ENCODE measurements at regions not wholly inside any gene's neighbourhood (a gene's known extent, or its start where the extent isn't known, plus 50 kb on each side); places are given as distances from the start of the nearest gene placed in this dataset.

DNA sequence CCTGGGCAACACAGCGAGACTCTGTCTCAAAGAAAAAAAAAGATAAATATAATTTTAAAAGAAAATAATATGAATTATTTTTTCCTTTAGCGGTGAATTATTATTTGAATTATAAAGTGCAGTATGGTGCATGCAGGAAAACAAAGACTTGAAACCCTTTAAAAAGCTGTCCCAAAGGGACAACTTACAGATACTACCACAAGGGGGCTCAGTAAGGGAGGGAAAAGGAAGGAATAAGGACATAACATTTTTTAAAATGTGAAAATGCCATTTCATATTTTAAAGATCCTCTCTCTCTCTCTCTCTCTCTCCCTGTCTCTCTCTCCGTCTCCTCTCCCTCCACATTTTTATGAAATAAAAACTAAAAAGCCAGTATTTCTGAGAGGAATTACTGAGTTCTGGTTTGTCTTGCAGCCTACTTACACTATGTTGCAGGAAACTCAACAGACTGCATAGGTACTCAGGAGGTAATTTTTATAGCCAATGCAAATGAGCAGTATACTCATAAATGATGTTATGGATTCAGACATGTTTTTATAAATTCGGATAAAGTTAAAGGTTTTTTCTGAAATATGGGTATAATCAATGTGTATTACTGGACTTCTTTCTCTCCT is 455.0 kb upstream of the GJE1 start:
- DNase-seq, result no peak

DNA sequence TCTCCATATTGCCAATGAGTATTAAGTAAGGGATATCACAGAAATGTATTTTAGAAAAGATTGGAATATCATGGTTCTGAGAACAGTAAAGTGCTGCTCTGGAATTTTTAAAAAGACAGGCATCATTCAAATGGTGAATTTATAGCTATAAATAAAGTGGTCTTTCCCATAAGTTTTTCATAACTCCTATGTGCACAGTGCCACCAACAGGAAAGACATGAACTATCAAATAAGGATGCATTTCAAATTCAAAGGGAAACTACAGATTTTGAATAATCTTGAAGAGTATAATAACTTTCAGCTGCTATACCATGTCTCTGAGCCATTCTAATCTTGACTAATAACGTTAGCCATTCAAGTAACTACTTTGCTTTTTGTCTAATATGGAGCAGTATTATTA is 456.8 kb upstream of the GJE1 start:
- DNase-seq, result no peak

DNA sequence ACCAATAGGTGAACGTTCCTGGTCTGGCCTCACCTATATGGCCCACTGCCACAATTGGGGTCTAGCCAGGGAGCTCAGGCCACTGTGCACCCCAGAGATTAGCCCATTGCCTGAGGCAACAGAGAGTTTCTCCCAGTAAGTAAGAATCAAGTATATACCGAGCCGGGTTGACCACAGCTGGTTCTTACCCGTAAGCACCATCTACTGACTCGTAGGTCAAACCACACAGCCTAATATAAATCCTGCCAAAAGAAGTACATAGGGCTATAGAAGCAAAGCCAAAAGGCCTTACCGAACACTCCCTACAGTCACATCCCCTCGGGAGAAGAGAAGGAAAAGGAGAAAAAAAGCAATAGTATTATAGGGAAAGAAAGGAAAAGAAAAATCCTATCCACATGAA is 463.6 kb upstream of the GJE1 start:
- no peak for DNase-seq

DNA sequence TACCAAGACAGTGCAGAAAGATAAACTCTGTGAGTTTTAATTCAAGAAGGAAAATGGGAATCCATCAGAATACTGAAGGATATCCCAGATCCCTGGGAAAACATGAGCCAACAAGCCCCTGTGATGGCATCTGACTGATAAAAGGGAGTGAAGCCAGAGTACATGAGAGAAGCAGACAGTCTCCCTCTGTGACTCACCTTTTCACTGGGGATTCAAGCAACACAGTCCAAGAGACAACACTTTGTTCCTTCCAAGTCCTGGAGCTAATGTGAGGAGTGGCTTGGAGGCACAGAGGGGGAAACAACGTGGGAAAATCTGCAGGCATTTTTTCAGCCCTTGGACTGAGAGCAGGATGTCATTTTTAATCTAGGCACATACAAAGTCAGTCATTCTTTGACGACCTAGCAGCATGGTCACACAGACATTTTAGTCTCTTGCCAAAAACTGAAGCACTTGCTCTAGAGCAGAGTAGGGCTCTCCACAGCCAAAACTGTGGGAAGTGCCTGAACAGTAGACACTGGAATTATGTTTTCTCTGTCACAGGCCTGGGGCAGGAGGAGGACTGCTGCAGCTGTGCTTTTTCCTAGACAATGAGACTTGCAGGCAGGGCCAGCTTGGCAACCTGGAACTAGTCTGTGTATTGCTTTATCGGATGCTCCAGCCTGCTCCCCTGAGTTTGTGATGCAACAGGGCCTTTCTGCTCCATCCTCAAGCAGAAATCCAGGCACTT is 465.0 kb upstream of the GJE1 start:
- no peak for DNase-seq

DNA sequence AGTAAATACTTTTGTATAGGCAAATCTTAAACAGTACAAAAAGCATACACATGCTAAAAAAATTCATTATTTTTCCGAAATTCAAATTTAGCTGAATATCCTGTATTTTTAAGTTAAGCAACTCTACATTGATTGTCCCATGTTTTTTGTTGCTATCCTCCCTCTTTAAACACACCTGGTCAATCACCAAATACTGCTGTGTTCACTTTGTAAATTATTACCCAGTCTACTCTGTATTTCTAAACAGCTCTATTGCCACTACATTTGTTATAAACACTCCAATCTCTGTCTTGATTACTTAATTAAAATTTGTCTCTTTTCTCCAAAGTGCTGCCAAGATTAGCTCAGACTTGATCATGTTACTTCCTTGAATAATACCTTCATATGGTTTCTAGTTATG is 466.5 kb upstream of the GJE1 start:
- no peak for DNase-seq

DNA sequence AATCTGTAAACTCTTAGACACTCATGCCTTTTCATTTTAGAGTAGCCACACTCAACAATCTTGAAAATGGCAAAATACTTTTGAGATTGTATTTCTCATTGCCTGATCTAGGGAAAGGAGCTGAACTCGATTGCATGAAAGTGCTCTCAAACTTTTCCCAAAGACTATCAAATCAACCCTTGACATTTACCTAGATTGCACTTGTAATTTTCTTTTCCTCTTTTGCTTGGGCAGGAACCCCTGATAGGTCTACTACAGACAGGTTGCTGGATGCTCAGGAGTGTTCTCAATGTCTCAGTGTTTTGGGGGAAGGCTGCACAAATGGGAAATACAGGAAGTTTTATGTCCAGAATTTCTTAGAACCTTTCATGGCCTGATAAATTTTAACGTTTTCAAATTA is 468.0 kb upstream of the GJE1 start:
- DNase-seq, result no peak

DNA sequence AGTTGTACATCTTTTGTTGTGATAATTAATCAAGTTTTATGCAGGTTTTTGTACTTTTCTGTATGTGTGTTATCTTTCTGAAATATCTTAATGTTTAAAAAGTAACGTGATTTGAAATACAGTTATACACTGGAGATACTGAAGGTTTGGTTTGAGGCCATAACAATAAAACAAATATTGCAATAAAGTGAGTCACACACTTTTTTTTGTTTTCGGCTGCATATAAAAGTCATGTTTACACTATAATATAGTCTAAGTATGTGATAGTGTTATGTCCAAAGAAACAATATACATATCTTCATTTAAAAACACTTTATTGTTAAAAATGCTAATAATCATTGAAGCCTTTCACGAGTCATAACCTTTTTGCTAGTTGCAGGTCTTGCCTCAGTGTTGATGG is 473.1 kb upstream of the GJE1 start:
- DNase-seq, result no peak

DNA sequence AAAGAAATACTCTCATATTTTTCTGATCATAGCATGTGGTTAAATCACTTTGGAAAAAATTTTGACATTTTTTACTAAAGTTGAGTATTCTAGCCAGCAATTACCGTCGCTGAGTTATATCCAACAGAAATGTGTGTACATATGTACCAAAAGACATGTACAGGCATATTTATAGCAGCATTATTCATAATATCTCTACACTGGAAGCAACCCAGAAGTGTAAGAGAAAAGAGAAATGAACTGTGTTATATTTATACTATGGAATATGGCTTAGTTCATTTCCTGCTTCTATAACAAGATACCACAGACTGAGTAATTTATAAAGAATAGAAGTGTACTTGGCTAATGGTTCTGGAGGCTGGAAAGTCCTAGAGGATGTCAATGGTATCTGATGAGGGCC is 474.0 kb upstream of the GJE1 start:
- no peak for DNase-seq

DNA sequence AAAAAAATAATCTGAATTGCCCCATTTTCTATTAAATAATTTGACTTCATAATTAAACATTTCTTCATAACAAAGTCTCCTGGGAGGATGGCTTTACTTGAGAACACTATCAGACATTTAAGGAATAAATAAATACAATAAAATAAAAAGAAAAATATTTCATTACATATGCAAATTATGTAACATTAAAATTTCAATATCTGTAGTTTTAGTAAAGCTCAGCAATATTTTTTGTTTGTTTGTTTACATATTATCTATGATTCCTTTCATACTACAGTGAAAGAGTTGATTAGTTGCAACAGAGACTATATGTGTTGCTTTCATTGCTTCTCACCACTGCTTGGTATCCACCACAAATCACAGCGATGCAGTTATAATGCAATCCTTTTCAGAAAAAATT is 474.9 kb upstream of the GJE1 start:
- DNase-seq, result no peak

DNA sequence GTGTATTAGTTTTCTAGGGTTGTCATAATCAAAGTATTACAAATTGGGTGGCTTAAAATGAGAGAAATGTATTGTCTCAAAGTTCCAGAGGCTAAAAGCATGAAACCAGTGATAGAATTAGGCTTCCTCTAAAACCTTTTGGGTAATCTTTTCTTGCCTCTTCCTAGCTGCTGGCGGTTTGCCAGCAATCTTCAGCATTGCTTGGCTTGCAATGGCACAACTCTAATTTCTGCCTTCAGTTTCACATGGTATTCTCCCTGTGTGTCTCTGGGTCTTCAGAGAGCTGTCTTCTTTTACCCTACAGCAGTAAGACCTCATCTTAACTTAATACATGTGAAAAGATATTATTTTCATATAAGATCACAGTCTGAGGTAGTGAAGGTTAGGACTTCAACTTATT is 479.1 kb upstream of the GJE1 start:
- no peak for DNase-seq

DNA sequence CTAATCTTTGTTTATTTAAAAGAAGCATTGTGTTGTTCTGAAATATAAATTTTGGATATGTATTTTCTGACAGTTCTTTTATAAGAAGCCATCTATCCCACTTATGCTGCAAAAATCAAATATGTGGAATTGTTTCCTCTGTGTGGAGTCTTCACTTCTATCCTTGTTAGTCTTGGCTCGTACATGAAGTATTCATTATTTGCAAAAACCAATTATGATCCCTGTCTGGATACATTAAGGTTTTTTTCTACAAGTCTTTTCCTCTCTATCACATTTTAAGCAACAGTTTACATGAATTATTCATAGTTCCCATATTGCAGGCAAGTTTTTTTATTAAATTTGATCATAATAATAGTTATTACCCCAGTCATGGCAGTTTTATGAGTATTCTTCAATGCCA is 490.8 kb upstream of the GJE1 start:
- DNase-seq, result no peak

DNA sequence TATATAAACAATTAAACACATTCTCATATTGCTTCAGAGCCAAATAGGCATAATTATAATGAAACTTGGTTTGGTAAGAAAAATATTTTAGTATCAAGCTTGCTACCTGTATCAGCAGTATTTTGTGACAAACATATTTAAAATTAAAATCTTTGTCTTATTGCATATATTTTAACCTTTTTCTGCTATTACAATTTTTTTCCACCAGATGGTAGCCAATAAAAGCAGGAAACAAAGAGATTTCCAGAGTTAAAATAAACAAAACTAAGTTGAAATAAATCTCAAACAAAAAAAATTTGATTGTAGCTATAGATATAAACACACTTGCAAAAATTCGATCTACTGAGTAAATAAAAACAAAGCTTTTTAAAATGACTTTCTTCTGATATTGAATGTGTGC is 491.3 kb upstream of the GJE1 start:
- no peak for DNase-seq

DNA sequence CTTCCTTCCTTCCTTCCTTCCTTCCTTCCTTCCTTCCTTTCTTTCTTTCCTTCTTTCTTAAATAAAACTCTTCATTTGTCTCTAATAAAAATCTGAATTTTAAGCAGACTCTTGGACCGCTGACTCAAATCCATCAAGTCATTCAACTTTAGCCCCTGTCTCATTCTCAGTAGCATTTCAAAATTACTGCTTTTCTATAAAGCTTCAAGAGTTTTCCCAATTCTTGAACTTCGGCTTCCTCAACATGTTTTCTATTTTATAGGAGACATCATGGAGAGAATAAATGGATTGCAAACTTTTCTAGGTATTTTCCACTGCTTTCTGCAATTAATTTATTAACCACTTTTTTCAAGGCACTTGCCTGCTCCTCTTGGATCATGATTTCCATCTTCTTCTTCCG is 497.1 kb upstream of the GJE1 start:
- DNase-seq, result no peak

DNA sequence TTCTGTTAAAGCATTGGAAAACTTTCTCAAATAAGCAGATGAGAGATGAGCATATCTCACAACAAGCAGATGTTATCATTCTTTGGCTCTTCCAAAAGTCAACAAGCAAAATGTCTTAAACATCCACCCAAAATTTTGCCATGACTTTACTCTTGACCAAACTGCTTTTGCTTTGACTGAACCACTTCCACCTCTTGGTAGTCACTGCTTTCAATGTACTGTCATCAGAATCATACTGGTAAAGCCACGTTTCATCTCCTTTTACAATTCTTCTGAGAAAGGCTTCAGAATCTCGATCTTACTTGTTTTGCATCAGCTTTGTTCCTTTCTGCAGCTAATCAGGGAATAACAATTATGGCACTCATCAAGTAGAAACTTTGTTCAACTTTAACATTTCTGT is 498.5 kb upstream of the GJE1 start:
- DNase-seq, result no peak

DNA sequence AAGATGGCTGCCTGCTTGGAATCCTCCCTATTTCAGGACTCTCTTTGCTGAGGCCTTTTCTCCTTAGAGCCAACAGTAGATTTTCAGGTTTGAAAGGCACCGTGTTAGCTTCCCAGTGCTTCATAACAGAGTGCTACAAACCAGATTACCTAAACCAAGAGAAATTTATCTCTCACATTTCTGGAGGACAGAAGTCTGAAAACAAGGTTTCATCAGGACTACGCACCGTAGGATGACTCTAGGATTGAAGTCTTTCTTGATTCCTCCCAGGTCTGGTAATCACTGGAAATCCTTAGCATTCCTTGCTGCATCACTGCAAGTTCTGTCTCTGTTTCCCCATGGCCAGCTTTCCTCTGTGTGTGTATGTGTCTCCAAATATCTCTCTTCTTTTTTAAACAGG is 508.4 kb upstream of the GJE1 start:
- DNase-seq, result no peak

DNA sequence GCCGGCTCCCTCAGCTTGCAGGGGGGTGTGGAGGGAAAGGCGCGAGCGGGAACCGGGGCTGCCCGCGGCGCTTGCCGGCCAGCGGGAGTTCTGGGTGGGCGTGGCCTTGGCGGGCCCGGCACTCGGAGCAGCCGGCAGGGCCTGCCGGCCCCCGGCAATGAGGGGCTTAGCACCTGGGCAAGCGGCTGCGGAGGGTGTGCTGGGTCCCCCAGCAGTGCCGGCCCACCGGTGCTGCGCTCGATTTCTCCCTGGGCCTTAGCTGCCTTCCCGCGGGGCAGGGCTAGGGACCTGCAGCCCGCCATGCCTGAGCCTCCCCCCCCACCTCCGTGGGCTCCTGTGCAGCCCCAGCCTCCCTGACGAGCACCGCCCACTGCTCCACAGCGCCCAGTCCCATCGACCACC is 514.5 kb upstream of the GJE1 start:
- DNase-seq, result no peak

DNA sequence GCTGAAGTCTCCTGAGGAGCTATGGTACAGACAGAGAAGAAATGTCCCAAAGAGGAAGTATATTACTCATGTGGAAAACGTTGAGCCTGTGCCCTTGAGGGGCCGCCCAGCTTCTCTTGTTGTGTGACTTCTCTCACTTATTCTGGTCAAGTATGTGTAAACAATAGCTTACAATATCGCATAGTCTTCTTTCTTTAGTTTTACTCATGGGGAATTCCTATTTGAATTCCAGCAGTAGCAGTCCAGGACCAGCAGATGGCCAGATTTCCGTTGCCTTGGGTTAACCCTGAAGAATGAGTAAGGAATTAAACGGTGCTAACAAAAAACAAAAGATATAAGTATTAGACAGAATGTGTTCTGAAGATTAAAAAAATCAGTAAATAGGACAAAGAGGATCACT is 522.0 kb upstream of the GJE1 start:
- DNase-seq, result no peak

DNA sequence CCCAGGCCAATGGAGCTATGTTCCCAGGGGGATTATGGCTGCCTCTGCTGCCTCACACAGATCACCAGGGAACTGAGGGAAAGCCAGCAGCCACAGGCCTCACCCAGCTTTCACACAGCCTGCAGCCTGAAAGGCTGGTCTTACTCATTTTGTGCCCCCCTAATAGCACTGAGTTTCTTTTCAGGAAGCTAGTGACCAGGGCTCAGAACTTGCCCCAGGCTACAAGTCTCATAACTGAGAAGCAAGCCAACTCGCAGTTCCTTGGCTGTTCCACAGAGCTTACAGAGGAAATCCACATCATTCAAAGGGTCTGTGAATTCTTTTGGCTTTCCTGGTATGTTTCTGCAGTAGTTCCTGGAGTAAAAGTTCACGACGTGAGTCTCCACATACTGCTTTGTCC is 524.8 kb upstream of the GJE1 start:
- DNase-seq, result no peak

DNA sequence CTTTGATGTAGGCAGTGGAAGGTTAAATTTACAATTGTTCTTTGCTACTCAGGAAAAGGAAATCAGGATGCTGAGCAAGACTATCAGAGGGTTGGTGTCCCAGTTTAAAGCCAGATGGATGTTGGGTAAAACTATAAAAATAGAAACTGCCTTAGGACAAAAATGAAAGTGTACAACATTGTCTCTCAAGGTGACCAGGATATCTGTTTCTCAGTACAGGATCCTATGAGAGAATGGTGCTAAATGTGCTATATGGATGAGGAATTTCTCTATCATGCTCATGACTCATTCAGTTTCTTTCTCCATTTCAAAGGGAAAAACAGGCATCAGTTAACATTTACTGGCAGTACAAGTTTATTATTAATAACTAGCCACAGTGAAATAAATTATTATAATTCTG is 534.2 kb upstream of the GJE1 start:
- DNase-seq, result no peak

DNA sequence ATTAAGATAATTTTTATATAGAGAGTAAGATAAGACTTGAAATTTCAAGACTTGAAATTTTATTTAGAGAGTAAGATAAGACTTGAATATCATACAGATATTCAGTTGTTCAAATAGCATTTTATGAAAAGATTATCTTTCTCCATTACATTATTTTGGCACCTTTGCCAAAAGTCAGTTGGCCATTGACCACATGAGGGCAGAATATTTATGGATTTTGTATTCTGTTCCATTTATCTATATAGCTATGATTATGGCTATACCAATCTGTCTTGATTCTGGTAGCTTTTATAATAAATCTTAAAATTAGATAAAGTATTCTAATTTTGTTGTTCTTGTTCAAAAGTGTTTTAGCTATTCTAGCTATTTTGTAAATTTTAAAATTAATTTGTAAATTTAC is 537.9 kb upstream of the GJE1 start:
- DNase-seq, result no peak

DNA sequence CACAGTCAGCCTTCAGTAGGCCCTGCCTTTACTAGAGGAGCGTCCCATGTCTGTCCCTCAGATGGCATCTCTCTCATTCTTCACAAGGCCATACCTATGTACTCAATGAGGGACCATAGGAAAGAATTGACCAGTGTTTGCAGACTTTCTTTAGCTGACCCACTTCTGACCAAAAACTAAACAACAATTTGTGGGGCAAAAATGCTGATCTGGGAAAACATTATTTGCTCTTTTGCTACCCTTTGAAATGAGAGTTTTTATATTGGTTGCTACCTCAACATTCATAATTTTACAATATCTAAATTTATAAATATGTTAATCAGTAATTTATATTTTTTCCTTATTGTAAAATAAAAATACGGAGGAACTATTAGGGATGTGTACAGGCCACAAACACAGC is 539.4 kb upstream of the GJE1 start:
- no peak for DNase-seq

DNA sequence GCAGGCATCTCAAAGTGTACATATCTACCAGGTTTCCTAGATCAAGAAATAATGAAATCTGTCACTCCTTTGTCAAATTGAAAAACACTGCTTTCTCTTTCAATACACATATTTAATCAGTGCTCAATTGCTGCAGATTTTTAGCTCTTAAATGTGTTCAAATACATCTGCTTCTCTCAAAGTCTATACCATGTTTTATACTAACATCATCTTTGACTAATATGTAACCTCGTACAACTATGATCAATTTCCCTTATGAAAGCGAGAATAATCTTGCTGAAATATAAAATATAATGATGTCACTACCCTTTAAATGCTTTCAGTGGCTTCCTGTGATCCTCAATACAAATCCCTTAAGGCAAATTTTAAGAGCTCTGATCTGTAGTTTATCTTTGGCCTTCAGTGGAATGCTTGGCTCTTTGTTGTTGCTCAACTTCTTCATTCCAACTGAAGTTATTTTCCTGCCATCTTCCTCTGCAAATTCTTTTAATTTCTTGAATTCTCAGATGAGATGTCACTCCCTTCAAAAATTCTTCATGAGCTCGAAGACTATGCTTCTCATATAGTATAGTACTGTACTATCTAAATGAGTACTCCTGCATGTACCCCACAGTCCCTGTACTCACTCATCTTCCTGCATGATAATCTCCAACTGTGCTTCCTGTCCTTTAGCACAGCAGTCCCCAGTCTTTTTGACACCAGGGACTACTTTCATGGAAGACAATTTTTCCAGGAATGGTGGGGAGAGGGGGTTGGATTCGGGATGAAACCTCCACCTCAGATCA is 545.1 kb upstream of the GJE1 start:
- no peak for DNase-seq

DNA sequence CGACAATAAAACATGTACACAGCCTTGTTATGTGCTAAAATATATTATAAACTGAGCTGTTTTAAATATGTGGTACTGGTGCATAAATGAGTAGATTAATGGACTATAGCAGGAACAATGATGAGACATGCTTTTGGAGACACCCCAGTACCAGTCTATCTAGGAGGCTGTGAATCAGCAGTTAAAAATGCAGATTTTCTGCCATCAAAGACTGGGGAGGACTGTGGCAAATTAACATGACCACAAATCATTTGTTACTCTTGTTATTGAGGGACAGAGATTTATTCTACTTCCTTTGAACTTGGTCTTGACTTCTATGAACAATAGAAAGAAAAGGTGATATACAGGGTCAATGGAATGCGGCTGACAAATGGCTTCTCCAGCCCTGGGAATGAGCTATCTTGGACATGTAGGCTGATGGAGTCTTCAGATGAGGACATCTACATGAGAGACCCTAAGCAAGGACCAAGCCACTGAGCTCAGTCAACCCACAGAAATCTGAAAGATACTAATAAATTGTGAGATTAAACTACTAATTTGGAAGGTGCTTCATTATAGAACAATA is 551.7 kb upstream of the GJE1 start:
- no peak for DNase-seq
